Prostate gland (tissue), 2 donors: ENCODE measurements at regions not wholly inside any gene's neighbourhood (a gene's known extent, or its start where the extent isn't known, plus 50 kb on each side); places are given as distances from the start of the nearest gene placed in this dataset.

ENCODE experiments used
- POLR2A ChIP-seq: fragments of 450-650 bp; IDR thresholded peaks from one replicate; pipeline ENCODE4 v1.6.1; 2016; ENCODE audit warnings: antibody characterized with exemption, mild to moderate bottlenecking
- TF ChIP-seq, protein P1 (sequence below), 4 experiments: fragments of 200-600 bp in 2 of 4; fragments of 450-650 bp in 2 of 4; sonication (generic) in 2 of 4; IDR thresholded peaks; 1 replicate in 3 of 4; 2 replicates in 1 of 4; pipeline ENCODE4 v1.5.1; 2016 to 2019; ENCODE audit warnings: antibody characterized with exemption in 4 of 4, mild to moderate bottlenecking in 2 of 4, moderate library complexity in 2 of 4

DNA sequence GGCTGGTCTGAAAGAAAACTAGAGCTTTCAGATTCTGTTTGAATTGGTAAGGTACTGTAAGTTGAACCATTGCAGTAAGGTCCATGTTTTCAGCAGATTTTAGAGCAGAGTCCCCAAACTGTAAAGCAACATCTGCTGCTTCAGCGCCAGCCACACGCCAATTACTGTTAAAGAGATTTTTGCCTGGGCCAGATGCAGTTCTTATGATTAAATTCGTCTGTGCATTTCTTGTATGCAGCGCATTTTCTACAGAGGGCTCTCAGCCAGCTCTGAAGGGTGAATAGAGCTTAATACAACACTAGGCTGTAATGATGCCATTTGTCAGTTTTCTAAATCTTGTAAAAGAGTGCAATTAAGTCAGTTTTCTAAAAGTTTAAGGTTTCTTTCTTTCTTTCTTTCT is 246.3 kb downstream of the COX7C start:
- TF ChIP-seq, protein P1, sequence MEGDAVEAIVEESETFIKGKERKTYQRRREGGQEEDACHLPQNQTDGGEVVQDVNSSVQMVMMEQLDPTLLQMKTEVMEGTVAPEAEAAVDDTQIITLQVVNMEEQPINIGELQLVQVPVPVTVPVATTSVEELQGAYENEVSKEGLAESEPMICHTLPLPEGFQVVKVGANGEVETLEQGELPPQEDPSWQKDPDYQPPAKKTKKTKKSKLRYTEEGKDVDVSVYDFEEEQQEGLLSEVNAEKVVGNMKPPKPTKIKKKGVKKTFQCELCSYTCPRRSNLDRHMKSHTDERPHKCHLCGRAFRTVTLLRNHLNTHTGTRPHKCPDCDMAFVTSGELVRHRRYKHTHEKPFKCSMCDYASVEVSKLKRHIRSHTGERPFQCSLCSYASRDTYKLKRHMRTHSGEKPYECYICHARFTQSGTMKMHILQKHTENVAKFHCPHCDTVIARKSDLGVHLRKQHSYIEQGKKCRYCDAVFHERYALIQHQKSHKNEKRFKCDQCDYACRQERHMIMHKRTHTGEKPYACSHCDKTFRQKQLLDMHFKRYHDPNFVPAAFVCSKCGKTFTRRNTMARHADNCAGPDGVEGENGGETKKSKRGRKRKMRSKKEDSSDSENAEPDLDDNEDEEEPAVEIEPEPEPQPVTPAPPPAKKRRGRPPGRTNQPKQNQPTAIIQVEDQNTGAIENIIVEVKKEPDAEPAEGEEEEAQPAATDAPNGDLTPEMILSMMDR (IDR thresholded peaks at IDR 0.05), result no peak
- TF ChIP-seq POLR2A, result no peak
